GM23338 (cell line): ENCODE measurements at regions not wholly inside any gene's neighbourhood (a gene's known extent, or its start where the extent isn't known, plus 50 kb on each side); places are given as distances from the start of the nearest gene placed in this dataset.

Source experiments
- CREB1 ChIP-seq: fragments of 250-450 bp; sonication (Bioruptor Pico); IDR thresholded peaks from 2 replicates; pipeline ENCODE4 v1.5.0; 2020; ENCODE audit warnings: low read depth, mild to moderate bottlenecking, moderate library complexity
- EZH2 ChIP-seq: fragments of 200-600 bp; sonication (generic); IDR thresholded peaks from one replicate; pipeline ENCODE4 v1.8.0; 2017; ENCODE audit warnings: antibody characterized with exemption, mild to moderate bottlenecking, low read depth; ENCODE audit not compliant: unreplicated experiment
- POLR2AphosphoS5 ChIP-seq: IDR thresholded peaks from 2 replicates; pipeline ENCODE4 v1.6.1; 2016; ENCODE audit warnings: antibody characterized with exemption, low read depth
- TF ChIP-seq, protein P1 (sequence below): IDR thresholded peaks from one replicate; pipeline ENCODE4 v1.6.1; 2018; ENCODE audit warnings: antibody characterized with exemption; ENCODE audit not compliant: unreplicated experiment
- TF ChIP-seq, protein P2 (sequence below): IDR thresholded peaks from 2 replicates; pipeline ENCODE4 v1.6.1; 2016; ENCODE audit warnings: antibody characterized with exemption

DNA sequence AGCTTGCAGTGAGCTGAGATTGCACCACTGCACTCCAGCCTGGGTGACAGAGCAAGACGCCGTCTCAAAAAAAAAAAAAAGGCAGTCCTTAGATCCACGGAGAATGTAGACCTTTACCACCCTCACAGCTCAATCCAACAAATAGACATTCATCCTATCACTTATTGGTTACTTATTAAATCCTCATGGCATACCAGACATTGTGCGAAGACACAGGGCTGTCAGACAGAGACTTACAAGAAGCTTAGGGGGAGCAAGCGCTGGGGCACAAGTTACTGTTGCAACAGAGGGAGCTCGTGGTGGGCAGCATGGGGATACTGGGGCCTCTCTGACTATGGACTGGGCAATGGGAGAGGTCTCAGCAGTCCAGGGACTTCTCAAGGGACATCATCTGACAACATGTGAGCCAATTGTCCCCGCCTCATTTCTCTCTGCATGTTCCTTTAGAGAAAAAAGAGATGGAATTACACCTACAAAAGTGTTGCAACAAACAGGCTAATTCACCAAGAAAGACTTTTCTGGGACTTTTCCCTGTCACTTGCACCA lies 82.8 kb upstream of the TNS3 start:
- TF ChIP-seq CREB1 (CRISPR knock-in tag) (no peak), POLR2AphosphoS5 (no peak), EZH2 (no peak)
- TF ChIP-seq, protein P1, sequence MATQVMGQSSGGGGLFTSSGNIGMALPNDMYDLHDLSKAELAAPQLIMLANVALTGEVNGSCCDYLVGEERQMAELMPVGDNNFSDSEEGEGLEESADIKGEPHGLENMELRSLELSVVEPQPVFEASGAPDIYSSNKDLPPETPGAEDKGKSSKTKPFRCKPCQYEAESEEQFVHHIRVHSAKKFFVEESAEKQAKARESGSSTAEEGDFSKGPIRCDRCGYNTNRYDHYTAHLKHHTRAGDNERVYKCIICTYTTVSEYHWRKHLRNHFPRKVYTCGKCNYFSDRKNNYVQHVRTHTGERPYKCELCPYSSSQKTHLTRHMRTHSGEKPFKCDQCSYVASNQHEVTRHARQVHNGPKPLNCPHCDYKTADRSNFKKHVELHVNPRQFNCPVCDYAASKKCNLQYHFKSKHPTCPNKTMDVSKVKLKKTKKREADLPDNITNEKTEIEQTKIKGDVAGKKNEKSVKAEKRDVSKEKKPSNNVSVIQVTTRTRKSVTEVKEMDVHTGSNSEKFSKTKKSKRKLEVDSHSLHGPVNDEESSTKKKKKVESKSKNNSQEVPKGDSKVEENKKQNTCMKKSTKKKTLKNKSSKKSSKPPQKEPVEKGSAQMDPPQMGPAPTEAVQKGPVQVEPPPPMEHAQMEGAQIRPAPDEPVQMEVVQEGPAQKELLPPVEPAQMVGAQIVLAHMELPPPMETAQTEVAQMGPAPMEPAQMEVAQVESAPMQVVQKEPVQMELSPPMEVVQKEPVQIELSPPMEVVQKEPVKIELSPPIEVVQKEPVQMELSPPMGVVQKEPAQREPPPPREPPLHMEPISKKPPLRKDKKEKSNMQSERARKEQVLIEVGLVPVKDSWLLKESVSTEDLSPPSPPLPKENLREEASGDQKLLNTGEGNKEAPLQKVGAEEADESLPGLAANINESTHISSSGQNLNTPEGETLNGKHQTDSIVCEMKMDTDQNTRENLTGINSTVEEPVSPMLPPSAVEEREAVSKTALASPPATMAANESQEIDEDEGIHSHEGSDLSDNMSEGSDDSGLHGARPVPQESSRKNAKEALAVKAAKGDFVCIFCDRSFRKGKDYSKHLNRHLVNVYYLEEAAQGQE: no peak
- TF ChIP-seq, protein P2, sequence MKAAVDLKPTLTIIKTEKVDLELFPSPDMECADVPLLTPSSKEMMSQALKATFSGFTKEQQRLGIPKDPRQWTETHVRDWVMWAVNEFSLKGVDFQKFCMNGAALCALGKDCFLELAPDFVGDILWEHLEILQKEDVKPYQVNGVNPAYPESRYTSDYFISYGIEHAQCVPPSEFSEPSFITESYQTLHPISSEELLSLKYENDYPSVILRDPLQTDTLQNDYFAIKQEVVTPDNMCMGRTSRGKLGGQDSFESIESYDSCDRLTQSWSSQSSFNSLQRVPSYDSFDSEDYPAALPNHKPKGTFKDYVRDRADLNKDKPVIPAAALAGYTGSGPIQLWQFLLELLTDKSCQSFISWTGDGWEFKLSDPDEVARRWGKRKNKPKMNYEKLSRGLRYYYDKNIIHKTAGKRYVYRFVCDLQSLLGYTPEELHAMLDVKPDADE: no peak
